ENCODE measurements at regions not wholly inside any gene's neighbourhood (a gene's known extent, or its start where the extent isn't known, plus 50 kb on each side); places are given as distances from the start of the nearest gene placed in this dataset.

GRCh38 chr1:82921759-82922158, 1077.2 kb downstream of the TTLL7 start:
- Mint-ChIP-seq H3K36me3 (ENCODE audit: low read depth) (no peaks in the 10 kb centered on the region), H3K4me3 (no peak overlapping the region), H3K4me1 (ENCODE audit: low read depth) (no peaks in the 10 kb centered on the region), H3K9me3 (no peaks in the 10 kb centered on the region), H3K27ac (no peak overlapping the region), H3K27me3 (ENCODE audit: low read depth) (no peaks in the 10 kb centered on the region)
- CTCF ChIA-PET = interaction anchor here (0.6 kb wide), 1 partner anchor 56 kb away, joined by 3 read pairs; no protein-coding TSS in a partner anchor
- intact Hi-C loops (cut with micrococcal nuclease) = no loop called here
- no peak for DNase-seq

GRCh38 chr1:82920418-82921248, 1078.3 kb downstream of the TTLL7 start:
- Mint-ChIP-seq H3K4me3 (no peak overlapping the region), H3K27ac (no peak overlapping the region), H3K9me3 (no peaks in the 10 kb centered on the region), H3K4me1 (ENCODE audit: low read depth) (no peaks in the 10 kb centered on the region), H3K36me3 (ENCODE audit: low read depth) (no peaks in the 10 kb centered on the region), H3K27me3 (ENCODE audit: low read depth) (no peaks in the 10 kb centered on the region)
- DNase-seq = no peak
- intact Hi-C loops (cut with micrococcal nuclease) = no loop called here
- CTCF ChIA-PET = no interaction called here

GRCh38 chr1:82919837-82920236, 1079.1 kb downstream of the TTLL7 start:
- intact Hi-C loops (cut with micrococcal nuclease) = no loop called here
- no peaks in the 10 kb centered on the region for H3K9me3 Mint-ChIP-seq
- CTCF ChIA-PET = no interaction called here
- H3K4me3 Mint-ChIP-seq = no peak overlapping the region
- H3K27ac Mint-ChIP-seq = no peak overlapping the region
- H3K27me3 Mint-ChIP-seq (ENCODE audit: low read depth) = no peaks in the 10 kb centered on the region
- H3K36me3 Mint-ChIP-seq (ENCODE audit: low read depth) = no peaks in the 10 kb centered on the region
- no peak for DNase-seq
- H3K4me1 Mint-ChIP-seq (ENCODE audit: low read depth) = no peaks in the 10 kb centered on the region

DNA sequence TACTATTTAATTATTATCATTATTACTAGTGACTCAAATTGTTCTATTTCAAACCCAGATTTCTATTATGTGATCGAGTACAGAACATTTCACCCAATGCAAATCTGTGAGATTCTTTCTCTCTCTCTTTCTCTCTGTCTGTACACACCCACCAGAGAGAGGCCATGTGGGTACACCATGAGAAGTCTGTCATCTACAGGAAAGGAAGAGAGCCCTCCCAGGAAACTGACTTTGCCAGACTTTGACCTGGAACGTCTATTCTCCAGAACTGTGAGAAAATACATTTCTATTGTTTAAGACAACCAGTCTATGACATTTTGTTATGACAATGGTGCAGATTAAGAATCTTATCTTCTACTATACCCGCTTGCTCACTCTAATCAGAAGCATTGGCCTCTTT, 1091.6 kb downstream of the TTLL7 start:
- H3K4me1 Mint-ChIP-seq (ENCODE audit: low read depth) = no peaks in the 10 kb centered on the region
- intact Hi-C loops (cut with micrococcal nuclease) = no loop called here
- no peak overlapping the region for H3K27ac Mint-ChIP-seq
- CTCF ChIA-PET = no interaction called here
- no peaks in the 10 kb centered on the region for H3K36me3 Mint-ChIP-seq (ENCODE audit: low read depth)
- H3K27me3 Mint-ChIP-seq (ENCODE audit: low read depth) = no peaks in the 10 kb centered on the region
- no peaks in the 10 kb centered on the region for H3K9me3 Mint-ChIP-seq
- no peak overlapping the region for H3K4me3 Mint-ChIP-seq
- DNase-seq = no peak

- CTCF ChIA-PET = no interaction called here
- DNase-seq = no peak
- Mint-ChIP-seq H3K36me3 (ENCODE audit: low read depth) (no peaks in the 10 kb centered on the region), H3K4me1 (ENCODE audit: low read depth) (no peaks in the 10 kb centered on the region), H3K27me3 (ENCODE audit: low read depth) (peaks cover 2% of the 10 kb centered on the region), H3K4me3 (no peak overlapping the region), H3K27ac (no peak overlapping the region), H3K9me3 (no peaks in the 10 kb centered on the region)
- intact Hi-C loops (cut with micrococcal nuclease) = no loop called here
Measured at GRCh38 chr1:82903626-82904025, 1095.3 kb downstream of the TTLL7 start.

GRCh38 chr1:82901561-82901960, 1097.4 kb downstream of the TTLL7 start:
- H3K4me1 Mint-ChIP-seq (ENCODE audit: low read depth) = no peaks in the 10 kb centered on the region
- no peak overlapping the region for H3K27ac Mint-ChIP-seq
- H3K4me3 Mint-ChIP-seq = no peak overlapping the region
- H3K9me3 Mint-ChIP-seq = no peaks in the 10 kb centered on the region
- intact Hi-C loops (cut with micrococcal nuclease) = no loop called here
- CTCF ChIA-PET = interaction anchor here (0.6 kb wide), 1 partner anchor 1949 kb away, joined by 3 read pairs; no protein-coding TSS in a partner anchor
- H3K27me3 Mint-ChIP-seq (ENCODE audit: low read depth) = peaks cover 2% of the 10 kb centered on the region
- DNase-seq = no peak
- no peaks in the 10 kb centered on the region for H3K36me3 Mint-ChIP-seq (ENCODE audit: low read depth)

DNA sequence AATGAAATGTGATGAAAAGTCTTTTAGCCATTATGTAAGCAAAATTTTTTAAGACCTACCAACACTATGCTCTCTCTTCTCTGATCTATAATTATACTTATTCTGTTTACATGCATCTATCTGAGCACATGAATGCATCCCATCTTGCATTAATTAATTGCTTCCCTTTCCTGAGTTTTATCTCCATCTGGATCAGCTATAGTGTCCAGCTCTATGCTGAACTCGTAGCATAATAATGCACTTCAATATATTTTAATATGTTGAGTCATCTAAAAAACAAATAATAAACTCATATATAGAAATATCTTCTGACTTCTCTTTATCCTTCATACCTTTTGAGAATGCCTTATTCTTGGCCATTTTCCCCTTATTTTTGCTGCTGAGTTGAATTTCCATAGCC, 1097.8 kb downstream of the TTLL7 start:
- Mint-ChIP-seq H3K9me3 (no peaks in the 10 kb centered on the region), H3K4me1 (ENCODE audit: low read depth) (no peaks in the 10 kb centered on the region), H3K4me3 (no peak overlapping the region), H3K27me3 (ENCODE audit: low read depth) (peaks cover 2% of the 10 kb centered on the region), H3K27ac (no peak overlapping the region), H3K36me3 (ENCODE audit: low read depth) (no peaks in the 10 kb centered on the region)
- CTCF ChIA-PET = interaction anchor here (0.6 kb wide), 1 partner anchor 1948 kb away, joined by 3 read pairs; no protein-coding TSS in a partner anchor
- intact Hi-C loops (cut with micrococcal nuclease) = no loop called here
- DNase-seq = no peak

GRCh38 chr1:82899017-82899416, 1098.3 kb downstream of the ADGRL2 start:
- H3K27ac Mint-ChIP-seq = no peak overlapping the region
- peaks cover 2% of the 10 kb centered on the region for H3K27me3 Mint-ChIP-seq (ENCODE audit: low read depth)
- H3K9me3 Mint-ChIP-seq = no peaks in the 10 kb centered on the region
- H3K4me1 Mint-ChIP-seq (ENCODE audit: low read depth) = no peaks in the 10 kb centered on the region
- H3K4me3 Mint-ChIP-seq = no peak overlapping the region
- no peak for DNase-seq
- CTCF ChIA-PET = interaction anchor here (0.8 kb wide), 1 partner anchor 35 kb away, joined by 3 read pairs; no protein-coding TSS in a partner anchor
- intact Hi-C loops (cut with micrococcal nuclease) = no loop called here
- H3K36me3 Mint-ChIP-seq (ENCODE audit: low read depth) = no peaks in the 10 kb centered on the region

GRCh38 chr1:82897549-82897948, 1096.8 kb downstream of the ADGRL2 start:
- Mint-ChIP-seq H3K27me3 (ENCODE audit: low read depth) (peaks cover 2% of the 10 kb centered on the region), H3K4me1 (ENCODE audit: low read depth) (no peaks in the 10 kb centered on the region), H3K4me3 (no peak overlapping the region), H3K9me3 (no peaks in the 10 kb centered on the region), H3K27ac (no peak overlapping the region), H3K36me3 (ENCODE audit: low read depth) (no peaks in the 10 kb centered on the region)
- no peak for DNase-seq
- intact Hi-C loops (cut with micrococcal nuclease) = no loop called here
- CTCF ChIA-PET = no interaction called here

GRCh38 chr1:82896036-82896435, 1095.3 kb downstream of the ADGRL2 start:
- H3K27ac Mint-ChIP-seq = no peak overlapping the region

DNA sequence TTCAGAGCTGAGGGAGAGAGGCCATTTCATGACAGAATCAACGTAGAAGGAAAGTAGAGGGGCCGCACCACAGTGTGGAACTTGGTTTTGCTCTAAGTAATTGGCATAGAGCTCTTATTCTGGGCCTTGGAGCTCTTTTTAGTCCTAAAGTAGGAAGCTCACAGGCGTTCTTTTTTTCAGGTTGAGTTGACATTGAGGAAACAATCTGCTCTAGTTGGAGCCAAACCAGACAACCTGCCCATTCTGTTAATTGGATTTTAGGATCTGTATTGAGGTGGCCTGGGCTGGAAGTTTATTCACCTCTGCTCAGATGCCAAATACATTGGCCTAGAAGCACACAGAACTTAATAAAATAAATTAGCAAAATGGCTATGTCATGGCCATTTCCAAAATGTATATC, 1093.9 kb downstream of the ADGRL2 start:
- no peak for DNase-seq
- H3K27ac Mint-ChIP-seq = no peak overlapping the region
- H3K27me3 Mint-ChIP-seq (ENCODE audit: low read depth) = no peaks in the 10 kb centered on the region
- no peak overlapping the region for H3K4me3 Mint-ChIP-seq
- no peaks in the 10 kb centered on the region for H3K9me3 Mint-ChIP-seq
- H3K36me3 Mint-ChIP-seq (ENCODE audit: low read depth) = no peaks in the 10 kb centered on the region
- CTCF ChIA-PET = no interaction called here
- intact Hi-C loops (cut with micrococcal nuclease) = no loop called here
- H3K4me1 Mint-ChIP-seq (ENCODE audit: low read depth) = no peaks in the 10 kb centered on the region

More at GRCh38 chr1:82896036-82896435, 1095.3 kb downstream of the ADGRL2 start:
- CTCF ChIA-PET = no interaction called here
- Mint-ChIP-seq H3K9me3 (no peaks in the 10 kb centered on the region), H3K27me3 (ENCODE audit: low read depth) (no peaks in the 10 kb centered on the region), H3K36me3 (ENCODE audit: low read depth) (no peaks in the 10 kb centered on the region), H3K4me1 (ENCODE audit: low read depth) (no peaks in the 10 kb centered on the region), H3K4me3 (no peak overlapping the region)
- intact Hi-C loops (cut with micrococcal nuclease) = no loop called here
- DNase-seq = no peak

DNA sequence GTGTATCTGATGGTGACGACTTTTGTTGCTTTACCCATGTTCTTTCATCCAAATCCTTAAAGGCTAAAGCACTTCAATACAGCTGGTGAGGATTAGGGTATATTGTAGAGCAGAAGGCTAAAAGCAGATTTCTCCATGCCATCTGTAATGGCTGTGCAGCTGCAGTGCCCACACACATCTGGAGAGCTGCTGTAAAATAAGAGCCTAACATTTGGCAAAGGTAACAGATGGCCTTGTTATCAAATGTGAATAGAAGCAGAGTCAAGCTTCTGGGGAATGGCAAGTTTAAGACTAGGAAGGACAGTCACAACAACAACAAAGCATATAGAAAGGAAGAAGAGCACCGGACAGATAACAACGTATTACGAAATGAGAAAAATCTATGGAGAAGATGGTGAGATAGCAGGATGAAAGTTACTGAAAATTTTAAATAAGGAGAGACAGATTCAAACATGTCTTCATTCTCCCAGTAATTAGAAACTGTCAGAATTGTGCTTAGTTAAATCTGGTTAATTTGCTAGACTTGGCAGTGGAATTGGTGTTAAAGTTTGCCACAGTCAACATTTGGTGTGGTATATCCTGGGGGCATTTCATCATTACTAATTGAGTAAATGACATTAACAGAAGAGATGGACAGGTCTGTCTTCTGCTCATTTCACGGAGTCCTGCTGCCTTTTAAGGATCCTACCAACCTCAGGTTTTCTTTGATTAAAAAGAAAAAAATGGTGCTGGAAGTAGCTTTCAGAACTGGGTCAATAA, 1093.2 kb downstream of the ADGRL2 start:
- Mint-ChIP-seq H3K27ac (no peak overlapping the region), H3K9me3 (no peaks in the 10 kb centered on the region), H3K27me3 (ENCODE audit: low read depth) (no peaks in the 10 kb centered on the region), H3K36me3 (ENCODE audit: low read depth) (no peaks in the 10 kb centered on the region), H3K4me3 (no peak overlapping the region), H3K4me1 (ENCODE audit: low read depth) (no peaks in the 10 kb centered on the region)
- intact Hi-C loops (cut with micrococcal nuclease) = no loop called here
- DNase-seq = no peak
- CTCF ChIA-PET = no interaction called here

DNA sequence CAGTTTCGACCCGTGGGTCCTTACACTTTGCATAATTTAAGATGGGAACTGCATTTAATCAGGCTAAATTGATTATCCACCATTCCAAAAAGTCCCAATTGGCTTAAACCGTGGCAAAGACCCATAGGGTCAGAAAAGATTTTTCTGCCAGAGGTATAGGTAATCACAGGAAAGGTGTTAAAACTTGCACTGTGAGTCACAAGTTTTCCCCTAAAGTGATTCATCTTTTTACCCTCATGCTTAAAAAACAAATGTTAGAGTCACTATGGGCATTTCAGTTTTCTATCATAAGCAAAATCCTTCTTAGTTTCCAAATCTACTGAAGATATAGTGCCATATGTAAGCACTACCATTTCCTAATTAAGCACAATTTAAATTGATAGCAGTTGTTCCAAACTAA, 1079.8 kb downstream of the ADGRL2 start:
- Mint-ChIP-seq H3K9me3 (no peaks in the 10 kb centered on the region), H3K36me3 (ENCODE audit: low read depth) (no peaks in the 10 kb centered on the region), H3K4me1 (ENCODE audit: low read depth) (peaks cover 5% of the 10 kb centered on the region), H3K27me3 (ENCODE audit: low read depth) (peaks cover 3% of the 10 kb centered on the region), H3K4me3 (no peak overlapping the region), H3K27ac (no peak overlapping the region)
- DNase-seq = no peak
- intact Hi-C loops (cut with micrococcal nuclease) = loop anchor here (5.0 kb wide), 1 partner anchor 98 kb away; no protein-coding TSS in a partner anchor
- CTCF ChIA-PET = no interaction called here
